T1000 (cell line): ENCODE measurements at regions not wholly inside any gene's neighbourhood (a gene's known extent, or its start where the extent isn't known, plus 50 kb on each side); places are given as distances from the start of the nearest gene placed in this dataset.

Experiments used
- DNase-seq: peaks from one replicate; lab custom pipeline; 2025; ENCODE audit warnings: mixed read lengths; lab: John Stamatoyannopoulos, UW

- DNase-seq, result no peak
These were observed 701.3 kb downstream of the TBC1D32 start for GRCh38 chr6:120632975-120633374.

DNA sequence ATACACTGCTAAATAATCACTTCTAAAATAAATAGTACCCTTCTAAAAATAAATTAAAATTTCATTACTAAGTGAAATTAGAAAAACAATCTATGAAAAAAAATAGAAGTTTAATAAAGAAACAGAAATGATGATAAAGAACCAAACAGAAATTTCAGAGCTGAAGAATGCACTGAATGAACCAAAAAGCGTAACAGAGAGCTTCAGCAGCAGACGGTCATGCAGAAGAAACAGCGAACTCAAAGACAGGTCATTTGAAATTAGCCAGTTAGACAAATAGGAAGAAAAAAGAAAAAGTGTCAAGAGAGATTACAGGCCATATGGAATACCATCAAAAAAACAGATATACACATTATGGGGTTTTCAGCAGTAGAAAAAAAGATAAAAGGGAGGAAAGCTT, 706.7 kb downstream of the TBC1D32 start:
- DNase-seq, result no peak

GRCh38 chr6:120622127-120622631, 712.1 kb downstream of the TBC1D32 start:
- DNase-seq, result no peak

DNA sequence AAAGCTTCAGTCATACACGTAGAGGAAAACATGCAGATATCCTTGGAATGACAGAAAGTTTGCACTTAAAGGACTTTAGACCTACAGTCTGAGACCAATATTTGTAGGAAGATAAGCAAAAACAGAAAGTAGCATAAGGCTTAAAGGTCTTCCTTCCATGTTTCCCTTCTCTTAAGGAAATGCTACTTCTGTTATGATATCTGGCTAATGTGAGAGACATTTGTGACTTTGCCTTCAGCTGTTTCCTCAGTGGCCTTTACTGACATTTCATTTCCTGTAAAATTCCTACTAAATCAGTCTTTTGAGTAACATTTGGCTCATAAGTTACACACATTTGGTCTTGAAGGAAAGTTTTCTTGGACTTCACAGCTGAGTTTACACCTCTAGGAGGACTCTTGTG, 713.4 kb downstream of the TBC1D32 start:
- DNase-seq, result no peak

DNA sequence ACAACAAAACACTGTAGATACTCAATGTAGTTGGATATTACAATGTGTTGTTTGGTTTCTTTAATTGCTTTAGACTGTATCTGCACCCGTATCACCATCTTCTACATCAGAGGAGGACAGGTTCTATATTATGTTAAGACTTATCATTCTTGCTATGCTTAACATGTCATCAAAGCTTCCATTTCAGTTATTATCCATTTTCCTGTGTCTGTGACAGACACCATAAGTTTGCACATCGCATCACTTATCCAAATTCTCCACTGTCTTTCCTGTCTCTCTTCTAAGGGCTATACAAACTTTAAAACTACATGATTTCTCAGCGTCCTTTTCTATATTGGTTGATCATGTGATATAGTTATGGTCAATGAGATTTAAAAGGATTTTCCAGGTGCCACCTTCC, 719.0 kb downstream of the TBC1D32 start:
- no peak for DNase-seq

DNA sequence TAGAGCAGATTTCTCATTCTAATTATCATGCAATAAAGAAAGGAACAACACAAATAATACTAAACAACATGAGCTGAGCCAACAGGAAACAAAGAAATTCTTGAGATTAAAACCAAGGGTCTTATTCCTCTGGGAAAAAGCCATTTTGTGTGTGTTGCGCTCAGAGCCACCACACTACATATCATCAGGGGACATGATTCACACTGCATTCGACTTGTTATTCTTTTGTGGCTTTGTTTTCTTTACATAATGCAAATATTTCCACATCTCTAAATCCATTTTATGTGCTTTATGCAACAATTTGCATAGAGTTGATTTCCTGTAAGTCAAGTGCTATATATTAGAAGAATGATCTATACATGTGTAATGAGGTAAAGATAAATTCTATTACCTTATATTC, 719.6 kb downstream of the TBC1D32 start:
- DNase-seq, result no peak

DNA sequence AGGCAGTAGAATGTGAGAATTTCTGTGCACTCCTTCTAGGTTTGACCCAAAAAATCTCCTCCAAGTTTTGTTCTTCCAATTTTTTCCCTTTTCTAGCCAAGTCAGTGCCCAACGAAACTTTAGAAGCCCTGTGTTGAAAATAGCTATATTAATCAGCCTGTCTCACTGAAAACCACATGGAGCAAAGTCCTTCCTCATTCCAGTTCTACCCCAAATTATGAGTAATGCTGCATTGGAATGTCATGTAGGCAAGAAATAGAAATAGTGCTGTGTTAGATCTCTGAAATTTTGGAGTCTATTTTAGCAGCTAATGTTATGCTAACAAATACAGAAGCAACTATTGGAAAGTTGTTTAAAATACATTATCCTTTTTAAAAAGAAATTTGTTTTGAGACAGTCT, 725.5 kb downstream of the TBC1D32 start:
- DNase-seq, result no peak

DNA sequence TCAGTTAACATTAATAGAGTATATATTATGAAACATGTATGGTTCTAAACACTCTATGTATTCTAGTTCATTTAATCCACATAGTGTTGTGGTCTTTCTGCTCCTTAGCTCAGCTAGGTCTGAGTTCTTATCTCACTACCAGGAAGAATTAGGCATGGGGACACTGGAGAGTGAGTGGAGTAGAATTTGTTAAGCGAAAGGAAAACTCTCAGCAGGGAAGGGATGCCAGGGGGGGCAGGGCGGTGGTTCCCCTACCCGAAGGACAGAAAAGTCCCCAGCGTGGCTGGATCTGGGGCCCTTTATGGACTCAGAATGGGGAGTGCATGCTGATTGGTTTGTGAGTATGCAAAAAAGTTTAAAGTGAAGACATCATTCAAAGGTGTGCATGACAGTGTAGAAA, 727.5 kb downstream of the TBC1D32 start:
- no peak for DNase-seq

DNA sequence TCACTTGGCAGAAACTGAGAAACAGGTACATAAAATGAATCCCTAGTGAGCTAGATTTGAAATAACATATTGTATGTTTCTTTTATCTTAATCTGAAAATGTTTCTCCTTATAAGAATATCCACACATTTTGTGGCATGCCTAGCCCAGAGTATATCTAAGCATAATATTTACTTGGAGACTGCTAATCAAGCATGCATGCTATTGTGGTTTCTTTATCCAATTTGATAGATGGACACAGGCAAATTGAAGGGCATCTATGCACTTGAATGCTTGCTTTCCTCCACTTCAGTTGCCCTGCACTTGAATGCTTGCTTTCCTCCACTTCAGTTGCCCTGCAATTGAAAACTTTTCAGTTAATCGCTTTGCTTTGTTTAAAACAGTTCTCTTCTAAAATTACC, 729.8 kb downstream of the TBC1D32 start:
- no peak for DNase-seq

GRCh38 chr6:120590611-120591010, 743.7 kb downstream of the TBC1D32 start:
- no peak for DNase-seq

DNA sequence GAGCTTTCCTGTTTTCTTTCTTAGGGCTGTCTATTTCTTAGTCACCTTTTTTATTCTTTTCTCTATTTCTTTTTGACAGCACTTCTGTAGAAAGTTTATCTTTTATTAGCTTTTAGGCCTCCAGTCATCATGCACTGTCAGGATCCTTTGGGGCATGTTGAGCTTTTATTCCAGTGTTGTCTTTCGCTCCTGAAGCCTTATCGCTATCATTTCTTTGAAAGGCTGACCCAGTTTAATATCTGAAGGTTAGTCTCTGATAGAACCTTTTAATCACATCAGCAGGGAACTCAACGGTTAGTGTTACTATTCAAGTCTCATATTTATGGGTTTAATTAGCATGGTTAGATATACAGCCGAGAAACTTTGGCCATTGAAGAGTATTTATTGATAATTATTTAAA, 745.9 kb downstream of the TBC1D32 start:
- DNase-seq, result no peak

DNA sequence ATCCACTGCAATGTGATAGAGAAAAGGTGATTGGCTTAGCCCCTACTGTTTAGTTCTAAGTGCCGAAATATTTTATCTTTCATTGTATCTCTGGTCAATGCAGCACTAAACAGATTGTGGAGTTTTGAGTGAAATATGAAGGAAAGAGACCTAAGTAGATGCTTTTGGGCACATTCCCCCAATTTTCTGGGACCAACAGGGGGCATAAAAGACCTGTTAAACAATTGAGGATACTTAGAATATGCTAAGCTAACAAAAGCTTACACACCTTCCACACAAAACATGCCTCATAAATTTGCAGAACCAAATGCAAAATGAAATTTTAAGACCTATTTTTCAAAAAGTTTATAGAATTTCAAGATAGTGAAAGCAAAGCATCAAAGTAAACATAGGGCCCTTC, 746.9 kb downstream of the TBC1D32 start:
- DNase-seq, result no peak

DNA sequence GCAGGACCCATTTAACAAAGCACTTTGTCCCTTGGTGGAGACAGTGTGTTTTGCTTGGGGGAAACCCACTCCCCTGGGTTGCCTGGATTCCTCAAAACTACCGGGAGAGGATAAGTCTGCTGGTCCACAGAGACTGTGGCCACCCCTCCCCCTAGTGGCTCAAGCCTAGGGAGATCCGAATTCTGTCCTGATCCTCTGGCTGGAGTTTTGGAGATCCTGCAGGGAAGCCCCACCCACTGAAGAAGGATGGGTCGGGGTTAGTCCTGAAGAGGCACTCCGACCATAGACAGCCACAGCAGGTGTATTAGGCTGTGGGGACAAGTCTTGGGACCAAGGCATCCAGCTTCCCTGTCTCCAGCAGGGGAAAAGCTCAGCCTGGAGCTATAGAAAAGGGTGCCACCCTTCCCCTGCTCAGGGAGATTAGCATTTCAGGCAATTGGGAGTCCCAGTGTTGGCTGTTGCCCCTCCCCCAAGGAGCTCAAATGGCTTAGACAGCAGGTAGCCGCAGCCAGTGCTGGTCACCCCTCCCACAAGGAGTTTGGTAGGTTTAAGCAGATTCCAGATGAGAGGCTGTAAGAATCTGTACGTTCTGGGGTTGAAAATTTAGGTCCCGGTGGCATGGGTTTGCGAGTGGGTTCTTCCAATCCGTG, 750.0 kb downstream of the TBC1D32 start:
- no peak for DNase-seq

DNA sequence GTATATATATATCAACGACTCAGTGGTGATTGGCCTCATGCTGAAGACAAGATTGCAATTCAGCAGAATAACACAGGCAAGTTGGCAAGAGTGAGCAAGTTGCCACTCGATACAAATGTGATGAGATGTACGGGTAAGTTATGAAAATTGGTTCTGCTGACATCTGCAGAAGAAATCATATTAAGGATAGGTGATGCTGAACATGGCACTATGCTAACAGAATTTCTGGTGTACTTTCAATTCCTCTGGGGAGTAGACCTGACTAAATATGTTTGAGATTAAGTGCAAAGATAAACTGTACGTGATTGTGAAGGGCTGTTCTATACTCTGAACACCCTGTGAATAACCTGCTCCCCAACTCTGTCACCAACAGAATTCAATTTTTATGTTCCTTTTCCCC, 758.2 kb downstream of the TBC1D32 start:
- DNase-seq, result no peak

GRCh38 chr6:120569714-120570113, 764.6 kb downstream of the TBC1D32 start:
- no peak for DNase-seq

- DNase-seq, result no peak
These were observed 769.5 kb downstream of the TBC1D32 start for GRCh38 chr6:120564779-120565178.

DNA sequence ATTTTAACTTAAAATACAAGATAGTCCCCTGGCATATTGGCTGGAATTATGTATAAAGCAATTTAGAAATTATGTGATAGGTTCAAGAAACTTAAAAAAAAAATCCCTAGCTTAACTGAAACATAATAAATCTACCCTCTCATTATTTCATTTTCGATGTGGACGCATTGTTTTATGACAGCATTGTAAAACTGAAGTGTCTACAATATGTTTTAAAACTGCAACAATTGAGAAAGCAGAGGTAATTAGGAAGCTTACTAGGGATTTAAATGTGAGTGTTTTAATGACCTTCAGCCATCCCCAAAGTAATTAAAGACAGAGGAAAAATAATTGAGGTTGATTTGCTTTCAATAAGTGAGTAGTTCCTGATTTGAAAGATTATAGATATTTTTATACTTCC, 776.0 kb downstream of the TBC1D32 start:
- no peak for DNase-seq

DNA sequence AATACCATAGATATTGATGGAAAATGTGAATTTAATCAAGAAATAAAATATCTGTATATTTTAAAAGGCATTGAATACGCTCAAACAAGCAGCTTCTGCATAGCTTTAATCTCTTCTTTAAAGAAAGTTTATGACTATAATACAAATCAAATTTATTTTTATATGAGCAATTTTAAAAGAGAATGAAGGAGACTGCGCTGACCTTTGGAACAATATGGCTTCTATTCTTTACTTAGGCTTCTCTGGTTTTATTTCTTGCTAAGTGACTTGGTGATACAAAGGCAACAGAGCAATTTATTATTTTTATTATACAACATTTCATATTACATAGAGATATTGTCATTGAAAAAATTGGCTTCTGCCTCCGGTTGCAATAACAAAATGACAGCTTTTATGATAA, 776.7 kb downstream of the TBC1D32 start:
- DNase-seq, result no peak

- DNase-seq, result no peak
These were observed 777.8 kb downstream of the TBC1D32 start for GRCh38 chr6:120556491-120556890.

GRCh38 chr6:120553353-120553752, 780.9 kb downstream of the TBC1D32 start:
- no peak for DNase-seq

DNA sequence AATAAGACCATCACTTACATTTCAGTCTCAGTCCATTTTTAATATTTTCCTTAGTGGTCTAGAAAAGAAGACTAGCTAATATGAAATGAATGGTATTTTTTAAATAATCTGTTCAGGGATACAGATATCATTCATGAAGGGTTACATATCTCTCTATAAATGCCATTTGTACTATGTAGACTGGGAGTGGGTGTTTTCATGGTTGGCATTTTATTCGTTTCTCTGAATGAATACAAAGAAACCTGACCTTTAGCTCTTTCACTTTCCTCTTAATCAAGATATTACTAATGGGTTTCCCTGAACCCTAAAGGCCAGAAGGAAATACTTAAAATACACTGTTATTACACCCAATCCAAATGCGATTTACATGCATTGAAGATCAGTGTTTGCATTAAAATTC, 788.9 kb downstream of the TBC1D32 start:
- DNase-seq, result no peak

DNA sequence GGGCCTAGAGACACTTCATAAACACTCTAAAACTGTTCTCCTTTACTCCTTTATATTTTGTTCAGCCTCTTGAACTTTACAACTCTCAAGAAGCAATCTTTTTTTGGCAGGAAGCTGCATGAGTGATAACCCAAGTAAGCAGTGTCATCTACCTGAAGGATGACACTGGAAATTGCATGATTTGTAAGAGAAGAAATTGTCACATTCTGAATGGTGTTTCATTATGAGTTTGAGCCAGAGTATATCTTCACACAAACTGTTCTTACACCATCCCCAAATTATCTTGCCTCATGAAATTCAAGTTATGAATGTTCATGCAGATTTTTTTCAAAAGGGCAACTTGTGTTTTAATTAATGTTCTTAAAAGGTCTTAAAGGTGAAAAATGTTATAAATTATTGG, 799.3 kb downstream of the TBC1D32 start:
- DNase-seq, result no peak

- no peak for DNase-seq
These were observed 807.7 kb downstream of the TBC1D32 start for GRCh38 chr6:120526576-120526975.

- DNase-seq, result no peak
These were observed 819.7 kb downstream of the TBC1D32 start for GRCh38 chr6:120514544-120514943.
